HEK293T (cell line): ENCODE measurements at regions not wholly inside any gene's neighbourhood (a gene's known extent, or its start where the extent isn't known, plus 50 kb on each side); places are given as distances from the start of the nearest gene placed in this dataset.

ENCODE experiments used
- BHLHE40 ChIP-seq: fragments of 450-650 bp; IDR thresholded peaks from 2 replicates; pipeline ENCODE4 v1.6.1; 2016; ENCODE audit warnings: mild to moderate bottlenecking, moderate library complexity, borderline replicate concordance
- ELF4 ChIP-seq: fragments of 450-650 bp; IDR thresholded peaks from 2 replicates; pipeline ENCODE4 v1.6.1; 2017; ENCODE audit warnings: antibody characterized with exemption
- FOXA1 ChIP-seq: fragments of 450-650 bp; IDR thresholded peaks from 2 replicates; pipeline ENCODE4 v1.6.1; 2016; ENCODE audit warnings: mild to moderate bottlenecking
- FOXK2 ChIP-seq: fragments of 450-650 bp; IDR thresholded peaks from 2 replicates; pipeline ENCODE4 v1.6.1; 2016; ENCODE audit warnings: mild to moderate bottlenecking
- FOXM1 ChIP-seq: fragments of 450-650 bp; IDR thresholded peaks from 2 replicates; pipeline ENCODE4 v1.6.1; 2017; ENCODE audit warnings: mild to moderate bottlenecking, borderline replicate concordance
- L3MBTL2 ChIP-seq: fragments of 450-650 bp; conservative IDR thresholded peaks from 2 replicates; pipeline ENCODE4 v1.6.1; 2016; ENCODE audit warnings: mild to moderate bottlenecking
- SP1 ChIP-seq: fragments of 450-650 bp; IDR thresholded peaks from 2 replicates; pipeline ENCODE4 v1.6.1; 2017
- SUZ12 ChIP-seq: fragments of 450-650 bp; IDR thresholded peaks from 2 replicates; pipeline ENCODE4 v1.6.1; 2016; ENCODE audit warnings: mild to moderate bottlenecking
- TF ChIP-seq, protein P1 (sequence below): fragments of 450-650 bp; IDR thresholded peaks from 2 replicates; pipeline ENCODE4 v1.6.1; 2016

DNA sequence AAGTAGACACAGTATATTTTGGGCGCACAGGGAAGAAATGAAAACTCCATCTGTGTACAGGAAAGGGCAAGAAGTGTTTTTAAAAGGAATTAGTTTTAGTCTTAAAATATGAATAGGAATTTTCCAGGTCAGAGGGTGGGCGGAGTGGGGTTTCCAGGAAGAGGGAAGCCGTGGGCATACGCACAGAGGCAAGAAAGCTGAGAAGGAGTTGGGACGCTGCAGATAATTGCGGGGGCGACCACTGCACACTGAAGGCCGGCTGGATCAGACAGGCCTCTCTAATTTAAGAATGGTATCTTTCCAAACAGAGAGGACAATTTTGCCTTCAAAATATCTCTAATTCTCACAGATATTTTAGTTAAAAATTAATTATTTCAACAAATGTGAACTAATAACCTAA lies 189.1 kb upstream of the INHBA start:
- TF ChIP-seq ELF4 (no peak), FOXK2 (no peak), BHLHE40 (no peak), L3MBTL2 (no peak), SUZ12 (no peak), FOXM1 (no peak), SP1 (no peak), FOXA1 (no peak)
- TF ChIP-seq, protein P1, sequence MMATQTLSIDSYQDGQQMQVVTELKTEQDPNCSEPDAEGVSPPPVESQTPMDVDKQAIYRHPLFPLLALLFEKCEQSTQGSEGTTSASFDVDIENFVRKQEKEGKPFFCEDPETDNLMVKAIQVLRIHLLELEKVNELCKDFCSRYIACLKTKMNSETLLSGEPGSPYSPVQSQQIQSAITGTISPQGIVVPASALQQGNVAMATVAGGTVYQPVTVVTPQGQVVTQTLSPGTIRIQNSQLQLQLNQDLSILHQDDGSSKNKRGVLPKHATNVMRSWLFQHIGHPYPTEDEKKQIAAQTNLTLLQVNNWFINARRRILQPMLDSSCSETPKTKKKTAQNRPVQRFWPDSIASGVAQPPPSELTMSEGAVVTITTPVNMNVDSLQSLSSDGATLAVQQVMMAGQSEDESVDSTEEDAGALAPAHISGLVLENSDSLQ, result no peak
